ENCODE measurements at regions not wholly inside any gene's neighbourhood (a gene's known extent, or its start where the extent isn't known, plus 50 kb on each side); places are given as distances from the start of the nearest gene placed in this dataset.

GRCh38 chr2:226531061-226531810 lies 268.4 kb downstream of the IRS1 start:
- WGBS (ENCODE audit: insufficient coverage, low coverage, low lambda C conversion rate, missing lambda C conversion rate), result 89% methylated on average over 12 of the region's 12 CpGs
- Histone ChIP-seq H3K9me3 (no peaks in the 10 kb centered on the region), H3K36me3 (no peaks in the 10 kb centered on the region), H3K27me3 (no peaks in the 10 kb centered on the region), H3K27ac (no peak overlapping the region), H3K4me1 (peaks cover 0 to 4% (median 0%) of the 10 kb centered on the region in 4 donors), H3K4me3 (no peak overlapping the region)
- TF ChIP-seq POLR2A (IDR thresholded peaks at IDR 0.05) (no peak), CTCF (IDR thresholded peaks at IDR 0.05) (no peak)
- DNase-seq (no peak), ATAC-seq (no peak)
- intact Hi-C loops (cut with DNase I), result no loop called here

DNA sequence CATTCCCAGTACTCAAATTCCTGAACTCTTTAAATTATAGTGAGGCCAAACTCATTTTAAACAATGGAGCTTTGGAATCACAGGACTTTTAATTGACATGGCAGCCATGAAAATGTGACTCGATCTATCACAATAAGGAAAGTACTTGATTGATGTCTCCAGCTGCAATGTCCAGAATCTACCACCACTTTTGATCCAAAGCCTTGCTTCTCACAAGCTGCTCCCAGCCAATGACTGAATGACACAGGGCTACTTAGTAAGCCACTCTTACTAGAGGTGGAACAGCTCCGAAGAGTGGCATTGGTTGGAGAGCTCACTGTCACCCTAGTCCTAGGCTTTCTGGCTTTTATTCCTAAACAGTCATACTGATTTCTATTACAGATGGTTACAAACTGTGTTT lies 270.1 kb downstream of the IRS1 start:
- no peak for DNase-seq
- ATAC-seq, result no peak
- Histone ChIP-seq H3K36me3 (no peaks in the 10 kb centered on the region), H3K27ac (no peak overlapping the region), H3K4me1 (peaks cover 0 to 6% (median 2%) of the 10 kb centered on the region in 4 donors), H3K9me3 (no peaks in the 10 kb centered on the region), H3K27me3 (no peaks in the 10 kb centered on the region), H3K4me3 (no peak overlapping the region)
- TF ChIP-seq POLR2A (IDR thresholded peaks at IDR 0.05) (no peak), CTCF (IDR thresholded peaks at IDR 0.05) (no peak)
- 93% methylated on average over 2 of the region's 2 CpGs for WGBS (ENCODE audit: insufficient coverage, low coverage, low lambda C conversion rate, missing lambda C conversion rate)
- intact Hi-C loops (cut with DNase I), result no loop called here

GRCh38 chr2:226526716-226527115 lies 272.9 kb downstream of the IRS1 start:
- WGBS (ENCODE audit: insufficient coverage, low coverage, low lambda C conversion rate, missing lambda C conversion rate), result 66% methylated on average over 3 of the region's 3 CpGs
- H3K27ac ChIP-seq, result no peak overlapping the region

GRCh38 chr2:226524381-226524843 lies 275.2 kb downstream of the IRS1 start:
- no peak for DNase-seq
- ATAC-seq, result peak; percentile 85 to 91 (median 90)
- no peaks in the 10 kb centered on the region for H3K27me3 ChIP-seq
- TF ChIP-seq POLR2A (IDR thresholded peaks at IDR 0.05) (no peak), CTCF (IDR thresholded peaks at IDR 0.05) (no peak)
- no peak overlapping the region for H3K4me3 ChIP-seq
- peaks cover 0 to 11% (median 5%) of the 10 kb centered on the region in 4 donors for H3K4me1 ChIP-seq
- no peaks in the 10 kb centered on the region for H3K9me3 ChIP-seq
- WGBS (ENCODE audit: insufficient coverage, low coverage, low lambda C conversion rate, missing lambda C conversion rate), result 17% methylated on average over 2 of the region's 2 CpGs
- H3K36me3 ChIP-seq, result no peaks in the 10 kb centered on the region
- intact Hi-C loops (cut with DNase I), result no loop called here
- H3K27ac ChIP-seq, result peak overlapping the region in 2 of 3 donors; percentile 64 to 82

More at GRCh38 chr2:226526716-226527115, 272.9 kb downstream of the IRS1 start:
- no peak overlapping the region for H3K4me3 ChIP-seq
- ATAC-seq (no peak), DNase-seq (no peak)
- intact Hi-C loops (cut with DNase I), result no loop called here
- no peaks in the 10 kb centered on the region for H3K9me3 ChIP-seq
- no peaks in the 10 kb centered on the region for H3K27me3 ChIP-seq
- H3K36me3 ChIP-seq, result no peaks in the 10 kb centered on the region
- H3K4me1 ChIP-seq, result peaks cover 0 to 11% (median 5%) of the 10 kb centered on the region in 4 donors
- no peak for TF ChIP-seq POLR2A (IDR thresholded peaks at IDR 0.05)
- no peak for TF ChIP-seq CTCF (IDR thresholded peaks at IDR 0.05)
